ENCODE measurements at regions not wholly inside any gene's neighbourhood (a gene's known extent, or its start where the extent isn't known, plus 50 kb on each side); places are given as distances from the start of the nearest gene placed in this dataset.
"Not testable (repeated sequence)": the region's sequence is repeated elsewhere in the genome, so short reads cannot be mapped to it uniquely, and the experiment has no call there.

- TF ChIP-seq, protein P1, sequence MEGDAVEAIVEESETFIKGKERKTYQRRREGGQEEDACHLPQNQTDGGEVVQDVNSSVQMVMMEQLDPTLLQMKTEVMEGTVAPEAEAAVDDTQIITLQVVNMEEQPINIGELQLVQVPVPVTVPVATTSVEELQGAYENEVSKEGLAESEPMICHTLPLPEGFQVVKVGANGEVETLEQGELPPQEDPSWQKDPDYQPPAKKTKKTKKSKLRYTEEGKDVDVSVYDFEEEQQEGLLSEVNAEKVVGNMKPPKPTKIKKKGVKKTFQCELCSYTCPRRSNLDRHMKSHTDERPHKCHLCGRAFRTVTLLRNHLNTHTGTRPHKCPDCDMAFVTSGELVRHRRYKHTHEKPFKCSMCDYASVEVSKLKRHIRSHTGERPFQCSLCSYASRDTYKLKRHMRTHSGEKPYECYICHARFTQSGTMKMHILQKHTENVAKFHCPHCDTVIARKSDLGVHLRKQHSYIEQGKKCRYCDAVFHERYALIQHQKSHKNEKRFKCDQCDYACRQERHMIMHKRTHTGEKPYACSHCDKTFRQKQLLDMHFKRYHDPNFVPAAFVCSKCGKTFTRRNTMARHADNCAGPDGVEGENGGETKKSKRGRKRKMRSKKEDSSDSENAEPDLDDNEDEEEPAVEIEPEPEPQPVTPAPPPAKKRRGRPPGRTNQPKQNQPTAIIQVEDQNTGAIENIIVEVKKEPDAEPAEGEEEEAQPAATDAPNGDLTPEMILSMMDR (IDR thresholded peaks at IDR 0.05; ENCODE audit: insufficient read depth, low read depth, low read length), result not testable (repeated sequence)
- not testable (repeated sequence) for TF ChIP-seq EZH2 (IDR thresholded peaks at IDR 0.05; ENCODE audit: insufficient read depth, low read length)
These were observed 96.1 kb downstream of the SLC25A46 start for GRCh38 chr5:110834933-110835332.

Data from astrocyte (in vitro differentiated cells and primary cell).